ENCODE measurements at regions not wholly inside any gene's neighbourhood (a gene's known extent, or its start where the extent isn't known, plus 50 kb on each side); places are given as distances from the start of the nearest gene placed in this dataset.

DNA sequence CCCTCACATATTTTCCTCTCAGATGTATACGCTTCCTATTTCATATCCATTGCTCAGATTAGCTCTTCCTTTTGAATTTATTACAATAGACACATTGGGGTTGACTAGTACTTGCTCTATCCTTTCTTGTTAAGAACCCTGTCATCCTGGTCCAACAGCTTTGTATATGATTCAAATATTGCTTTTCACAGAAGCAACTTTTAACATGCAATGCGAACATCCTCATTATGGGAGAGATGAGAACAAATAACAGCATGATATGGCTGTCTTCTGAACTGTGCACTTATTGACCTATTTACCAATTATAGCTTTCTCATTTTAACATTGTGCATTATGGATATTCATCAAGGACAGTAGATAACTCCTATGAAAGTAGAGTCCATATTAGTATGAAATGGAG, 510.8 kb downstream of the PTPRC start:
- TF ChIP-seq, protein P1, sequence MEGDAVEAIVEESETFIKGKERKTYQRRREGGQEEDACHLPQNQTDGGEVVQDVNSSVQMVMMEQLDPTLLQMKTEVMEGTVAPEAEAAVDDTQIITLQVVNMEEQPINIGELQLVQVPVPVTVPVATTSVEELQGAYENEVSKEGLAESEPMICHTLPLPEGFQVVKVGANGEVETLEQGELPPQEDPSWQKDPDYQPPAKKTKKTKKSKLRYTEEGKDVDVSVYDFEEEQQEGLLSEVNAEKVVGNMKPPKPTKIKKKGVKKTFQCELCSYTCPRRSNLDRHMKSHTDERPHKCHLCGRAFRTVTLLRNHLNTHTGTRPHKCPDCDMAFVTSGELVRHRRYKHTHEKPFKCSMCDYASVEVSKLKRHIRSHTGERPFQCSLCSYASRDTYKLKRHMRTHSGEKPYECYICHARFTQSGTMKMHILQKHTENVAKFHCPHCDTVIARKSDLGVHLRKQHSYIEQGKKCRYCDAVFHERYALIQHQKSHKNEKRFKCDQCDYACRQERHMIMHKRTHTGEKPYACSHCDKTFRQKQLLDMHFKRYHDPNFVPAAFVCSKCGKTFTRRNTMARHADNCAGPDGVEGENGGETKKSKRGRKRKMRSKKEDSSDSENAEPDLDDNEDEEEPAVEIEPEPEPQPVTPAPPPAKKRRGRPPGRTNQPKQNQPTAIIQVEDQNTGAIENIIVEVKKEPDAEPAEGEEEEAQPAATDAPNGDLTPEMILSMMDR (IDR thresholded peaks at IDR 0.05), result no peak
- no peak for TF ChIP-seq POLR2AphosphoS5 (IDR thresholded peaks at IDR 0.05; ENCODE audit: low read depth, low read length)
- no peak for TF ChIP-seq TCF7L2 (IDR thresholded peaks at IDR 0.05; ENCODE audit: low read depth, low read length)
- TF ChIP-seq, protein P2, sequence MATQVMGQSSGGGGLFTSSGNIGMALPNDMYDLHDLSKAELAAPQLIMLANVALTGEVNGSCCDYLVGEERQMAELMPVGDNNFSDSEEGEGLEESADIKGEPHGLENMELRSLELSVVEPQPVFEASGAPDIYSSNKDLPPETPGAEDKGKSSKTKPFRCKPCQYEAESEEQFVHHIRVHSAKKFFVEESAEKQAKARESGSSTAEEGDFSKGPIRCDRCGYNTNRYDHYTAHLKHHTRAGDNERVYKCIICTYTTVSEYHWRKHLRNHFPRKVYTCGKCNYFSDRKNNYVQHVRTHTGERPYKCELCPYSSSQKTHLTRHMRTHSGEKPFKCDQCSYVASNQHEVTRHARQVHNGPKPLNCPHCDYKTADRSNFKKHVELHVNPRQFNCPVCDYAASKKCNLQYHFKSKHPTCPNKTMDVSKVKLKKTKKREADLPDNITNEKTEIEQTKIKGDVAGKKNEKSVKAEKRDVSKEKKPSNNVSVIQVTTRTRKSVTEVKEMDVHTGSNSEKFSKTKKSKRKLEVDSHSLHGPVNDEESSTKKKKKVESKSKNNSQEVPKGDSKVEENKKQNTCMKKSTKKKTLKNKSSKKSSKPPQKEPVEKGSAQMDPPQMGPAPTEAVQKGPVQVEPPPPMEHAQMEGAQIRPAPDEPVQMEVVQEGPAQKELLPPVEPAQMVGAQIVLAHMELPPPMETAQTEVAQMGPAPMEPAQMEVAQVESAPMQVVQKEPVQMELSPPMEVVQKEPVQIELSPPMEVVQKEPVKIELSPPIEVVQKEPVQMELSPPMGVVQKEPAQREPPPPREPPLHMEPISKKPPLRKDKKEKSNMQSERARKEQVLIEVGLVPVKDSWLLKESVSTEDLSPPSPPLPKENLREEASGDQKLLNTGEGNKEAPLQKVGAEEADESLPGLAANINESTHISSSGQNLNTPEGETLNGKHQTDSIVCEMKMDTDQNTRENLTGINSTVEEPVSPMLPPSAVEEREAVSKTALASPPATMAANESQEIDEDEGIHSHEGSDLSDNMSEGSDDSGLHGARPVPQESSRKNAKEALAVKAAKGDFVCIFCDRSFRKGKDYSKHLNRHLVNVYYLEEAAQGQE (IDR thresholded peaks at IDR 0.05; ENCODE audit: insufficient read depth in 1 of 2, low read depth in 2 of 2, low read length in 1 of 2), result no peak
